Large intestine (tissue), 3 donors: ENCODE measurements at regions not wholly inside any gene's neighbourhood (a gene's known extent, or its start where the extent isn't known, plus 50 kb on each side); places are given as distances from the start of the nearest gene placed in this dataset.

Source experiments
- DNase-seq, 2 donors: peaks; one replicate each; pipeline versions ENCODE4 v3.0.0 to v3.0.0-alpha.2; 2013
- H3K27ac ChIP-seq: one replicate; pipeline ENCODE4 v1.5.1; 2013; ENCODE audit warnings: low read length
- H3K27me3 ChIP-seq: 2 replicates; pipeline ENCODE4 v1.6.1; 2013; ENCODE audit warnings: low read length; ENCODE audit not compliant: control insufficient read depth, insufficient read depth
- H3K36me3 ChIP-seq: 2 replicates; pipeline ENCODE4 v1.6.1; 2013; ENCODE audit warnings: low read length; ENCODE audit not compliant: control insufficient read depth, insufficient read depth
- H3K4me1 ChIP-seq: one replicate; pipeline ENCODE4 v1.6.1; 2013; ENCODE audit warnings: low read length; ENCODE audit not compliant: control insufficient read depth, insufficient read depth
- H3K4me3 ChIP-seq: one replicate; pipeline ENCODE4 v1.5.1; 2013; ENCODE audit warnings: low read length
- H3K9me3 ChIP-seq: one replicate; pipeline ENCODE4 v1.6.1; 2013; ENCODE audit warnings: mild to moderate bottlenecking, low read depth, low read length, moderate library complexity; ENCODE audit not compliant: control insufficient read depth
- WGBS: methylation state at CpG from one replicate; pipeline ENCODE4 v1.1.5; 2013; ENCODE audit warnings: low lambda C conversion rate; ENCODE audit not compliant: insufficient coverage; 5-methylcytosine and 5-hydroxymethylcytosine counted together

DNA sequence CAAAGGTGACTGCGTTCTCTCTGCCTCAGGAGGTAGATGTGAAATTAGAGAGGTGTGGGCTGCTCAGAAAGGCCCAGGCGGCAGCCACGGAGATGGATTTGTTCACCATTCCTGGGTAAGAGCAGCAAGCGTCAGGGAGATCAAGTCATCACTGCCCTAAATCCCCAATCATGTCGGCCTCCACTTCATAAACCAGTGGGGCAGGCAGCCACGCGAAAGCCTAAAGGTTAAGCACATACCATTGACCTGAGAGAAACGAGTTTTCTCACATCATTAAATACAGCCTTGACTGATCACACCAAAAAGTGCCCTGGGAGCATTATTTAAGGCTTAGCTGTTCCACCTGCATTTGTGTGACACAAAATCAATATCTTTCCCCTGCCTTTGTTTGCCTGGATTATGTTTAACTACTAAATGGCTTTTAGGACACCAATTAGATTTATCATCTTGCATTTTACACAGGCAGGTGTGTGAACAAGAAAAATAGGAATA lies 50.7 kb upstream of the FOXB1 start:
- H3K27ac ChIP-seq, result no peak overlapping the region
- peak in 1 of 2 donors; percentile 15 for DNase-seq
- H3K4me3 ChIP-seq, result no peak overlapping the region
- no peaks in the 10 kb centered on the region for H3K4me1 ChIP-seq
- H3K36me3 ChIP-seq, result no peaks in the 10 kb centered on the region
- no peaks in the 10 kb centered on the region for H3K9me3 ChIP-seq
- WGBS, result no CpG with 5 or more reads among the region's 8 CpGs
- H3K27me3 ChIP-seq, result no peaks in the 10 kb centered on the region

DNA sequence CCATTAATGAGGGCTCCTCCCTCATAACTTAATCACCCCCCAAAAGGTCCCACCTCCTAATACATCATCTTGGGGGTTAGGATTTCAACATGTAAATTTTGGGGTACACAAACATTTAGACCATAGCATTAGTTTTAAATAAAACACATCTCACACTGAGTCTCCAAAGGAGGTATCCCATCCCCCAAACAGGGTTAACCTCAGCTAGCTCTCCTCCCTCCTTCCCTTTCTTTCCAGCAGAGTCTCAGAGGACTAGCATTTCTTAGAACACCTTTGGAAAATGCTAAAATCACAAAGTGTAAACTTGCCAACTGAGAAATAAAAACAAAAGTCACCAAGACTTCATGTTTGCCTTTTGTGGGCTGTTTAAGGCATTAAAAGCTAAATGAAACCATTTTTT lies 51.2 kb upstream of the FOXB1 start:
- DNase-seq, result no peak
- Histone ChIP-seq H3K27ac (no peak overlapping the region), H3K9me3 (no peaks in the 10 kb centered on the region), H3K4me1 (no peaks in the 10 kb centered on the region), H3K27me3 (no peaks in the 10 kb centered on the region), H3K36me3 (no peaks in the 10 kb centered on the region), H3K4me3 (no peak overlapping the region)

DNA sequence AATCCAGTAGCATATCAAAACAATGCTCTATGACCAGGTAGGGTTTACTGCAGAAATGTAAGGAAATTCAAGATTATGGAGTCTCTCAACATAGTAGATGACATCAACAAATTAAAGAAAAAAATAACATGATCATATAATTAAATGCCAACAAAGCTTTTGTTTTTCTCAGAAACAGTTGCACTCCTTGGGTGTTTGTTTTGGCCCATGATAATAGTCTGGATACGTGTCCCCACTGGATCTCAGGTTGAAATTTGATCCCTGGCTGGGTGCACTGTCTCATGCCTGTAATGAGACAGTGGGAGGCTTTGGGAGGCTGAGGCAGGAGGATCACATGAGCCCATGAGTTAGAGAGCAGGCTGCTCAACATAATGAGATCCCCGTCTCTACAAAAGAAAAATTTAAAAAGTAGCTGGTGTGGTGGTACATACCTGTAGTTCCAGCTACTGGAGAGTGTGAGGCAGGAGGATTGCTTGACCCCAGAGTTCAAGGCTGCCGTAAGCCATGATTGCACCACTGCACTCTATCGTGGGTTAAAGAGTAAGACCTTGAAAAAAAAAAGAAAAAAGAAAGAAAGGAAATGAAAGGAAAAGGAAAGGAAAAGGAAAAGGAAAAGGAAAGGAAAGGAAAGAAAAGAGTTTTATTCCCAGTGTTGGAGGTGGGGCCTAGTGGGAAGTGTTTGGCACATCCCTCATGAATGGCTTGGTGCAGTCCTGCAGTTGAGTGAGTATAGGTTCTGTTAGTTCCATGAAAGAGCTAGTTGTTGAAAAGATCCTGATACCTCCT lies 53.3 kb upstream of the FOXB1 start:
- H3K4me3 ChIP-seq, result no peak overlapping the region
- no peaks in the 10 kb centered on the region for H3K9me3 ChIP-seq
- DNase-seq, result no peak
- 80% methylated on average over 1 of the region's 4 CpGs for WGBS
- H3K27ac ChIP-seq, result no peak overlapping the region
- H3K27me3 ChIP-seq, result no peaks in the 10 kb centered on the region
- H3K4me1 ChIP-seq, result no peaks in the 10 kb centered on the region
- no peaks in the 10 kb centered on the region for H3K36me3 ChIP-seq

DNA sequence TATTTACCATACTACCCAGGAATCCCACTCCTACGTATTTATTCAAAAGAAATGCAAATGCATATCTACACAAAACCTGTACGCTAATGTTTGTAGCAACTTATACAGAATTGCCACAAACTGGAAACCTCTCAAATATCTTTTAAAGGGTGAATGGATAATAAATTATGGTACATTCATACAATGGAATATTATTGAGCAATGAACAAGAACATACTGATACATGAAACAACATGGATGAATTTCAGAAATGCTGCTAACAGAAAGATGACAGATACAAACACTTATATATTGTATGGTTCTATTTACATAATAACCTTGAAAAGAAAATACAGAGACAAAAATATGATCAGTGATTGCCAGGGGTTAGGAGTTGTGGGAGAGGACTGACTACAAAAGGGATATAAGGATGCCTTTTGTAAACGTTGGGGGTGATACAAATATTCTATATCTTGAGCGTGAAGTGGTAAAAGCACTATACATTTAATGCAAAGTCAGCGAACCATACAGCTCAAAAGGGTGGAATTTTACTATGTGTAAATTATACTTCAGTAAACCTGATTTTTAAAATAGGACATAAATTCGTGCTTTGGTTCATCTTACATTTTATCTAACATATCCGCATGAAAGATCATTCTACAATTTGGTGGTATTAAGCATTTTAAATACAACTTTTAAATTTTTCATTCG lies 55.0 kb upstream of the FOXB1 start:
- DNase-seq, result no peak
- H3K36me3 ChIP-seq, result no peaks in the 10 kb centered on the region
- H3K27me3 ChIP-seq, result no peaks in the 10 kb centered on the region
- H3K4me3 ChIP-seq, result no peak overlapping the region
- WGBS, result 96% methylated on average over 6 of the region's 8 CpGs
- H3K4me1 ChIP-seq, result no peaks in the 10 kb centered on the region
- no peaks in the 10 kb centered on the region for H3K9me3 ChIP-seq
- H3K27ac ChIP-seq, result no peak overlapping the region

DNA sequence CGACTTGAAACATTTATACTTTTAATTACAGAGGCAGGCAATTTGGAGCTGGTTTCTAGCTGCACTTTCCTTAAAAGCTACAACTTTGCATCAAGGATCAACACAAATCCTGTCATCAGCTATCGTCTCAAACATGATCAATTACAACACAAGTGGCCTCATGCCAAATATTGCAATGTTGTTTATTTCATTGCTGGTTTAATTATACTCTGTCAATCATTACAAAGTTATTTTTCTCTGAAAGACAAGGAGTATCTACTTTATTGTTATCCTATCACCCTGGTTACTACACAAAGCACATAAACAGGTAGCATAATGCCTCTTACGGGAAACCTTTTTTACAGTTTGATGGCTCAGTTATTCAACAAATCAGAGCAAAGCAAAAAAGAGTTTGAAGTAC lies 58.0 kb upstream of the FOXB1 start:
- H3K36me3 ChIP-seq, result no peaks in the 10 kb centered on the region
- H3K27me3 ChIP-seq, result no peaks in the 10 kb centered on the region
- H3K27ac ChIP-seq, result no peak overlapping the region
- H3K9me3 ChIP-seq, result no peaks in the 10 kb centered on the region
- H3K4me1 ChIP-seq, result no peaks in the 10 kb centered on the region
- DNase-seq, result peak in 1 of 2 donors; percentile 5
- WGBS, result 65% methylated on average over 2 of the region's 3 CpGs
- H3K4me3 ChIP-seq, result no peak overlapping the region

DNA sequence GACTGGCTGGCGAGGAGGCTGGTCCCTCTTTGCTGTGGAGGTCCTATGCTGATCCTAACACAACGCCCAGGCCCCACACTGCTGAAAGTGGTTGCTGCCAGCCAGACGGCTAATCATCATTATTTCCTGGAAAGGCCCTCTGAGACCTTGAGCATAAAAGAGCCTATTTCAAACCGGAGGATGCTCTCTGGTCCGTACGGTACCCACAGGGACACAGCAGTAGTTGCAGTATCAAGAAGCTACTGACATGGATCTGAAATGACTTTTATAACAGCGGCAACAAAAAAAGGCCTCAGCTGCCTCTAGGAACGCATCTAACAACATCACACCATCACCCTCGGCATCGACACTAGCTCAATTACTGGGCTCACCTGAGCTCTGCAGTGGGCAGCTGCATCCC lies 59.1 kb upstream of the FOXB1 start:
- Histone ChIP-seq H3K27ac (no peak overlapping the region), H3K36me3 (no peaks in the 10 kb centered on the region), H3K9me3 (no peaks in the 10 kb centered on the region), H3K4me3 (no peak overlapping the region), H3K4me1 (no peaks in the 10 kb centered on the region), H3K27me3 (peaks cover 5% of the 10 kb centered on the region)
- no peak for DNase-seq
- no CpG with 5 or more reads among the region's 10 CpGs for WGBS

DNA sequence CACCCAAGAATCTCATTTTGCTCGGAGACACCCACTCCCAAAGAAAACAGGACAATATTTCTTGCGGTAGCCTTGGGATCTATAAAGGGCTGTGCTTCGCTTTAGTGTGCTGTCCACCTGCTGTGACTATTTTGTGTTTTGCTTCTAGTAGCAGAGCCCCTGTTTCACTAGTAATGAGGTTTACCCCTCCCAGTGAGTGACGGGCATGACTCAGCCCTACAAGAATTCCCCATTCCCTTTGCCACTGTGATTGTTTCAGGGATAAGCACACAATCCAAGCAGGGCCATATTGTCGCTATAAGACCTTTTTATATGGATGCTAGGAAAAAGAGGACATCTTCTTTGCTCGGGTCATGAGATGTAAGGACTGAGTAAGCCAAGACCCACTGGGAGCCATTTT lies 62.5 kb upstream of the FOXB1 start:
- no peak for DNase-seq
- no peaks in the 10 kb centered on the region for H3K4me1 ChIP-seq
- WGBS, result no CpG with 5 or more reads among the region's 6 CpGs
- H3K27ac ChIP-seq, result no peak overlapping the region
- H3K4me3 ChIP-seq, result no peak overlapping the region
- no peaks in the 10 kb centered on the region for H3K36me3 ChIP-seq
- peaks cover 9% of the 10 kb centered on the region for H3K27me3 ChIP-seq
- H3K9me3 ChIP-seq, result no peaks in the 10 kb centered on the region

DNA sequence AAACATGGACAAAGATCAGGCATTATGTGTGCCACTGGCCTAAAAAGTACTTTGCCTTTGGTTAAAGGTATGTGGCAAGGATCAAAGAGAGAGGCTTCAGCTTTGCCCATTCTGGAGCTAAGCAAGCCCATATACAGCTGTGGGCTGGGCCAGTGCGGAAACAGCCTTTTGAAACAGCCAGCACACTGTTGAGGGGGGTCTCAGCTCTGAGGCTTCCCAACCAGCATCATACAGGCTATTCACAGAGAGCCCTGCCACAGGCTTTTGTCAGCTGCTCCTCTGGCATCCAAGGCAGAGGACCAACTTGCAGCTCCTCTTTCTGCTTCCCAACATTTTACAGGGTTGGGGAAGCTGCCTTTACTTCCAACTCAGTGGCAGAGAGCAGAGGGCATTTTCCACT lies 63.2 kb upstream of the FOXB1 start:
- WGBS, result no CpG with 5 or more reads among the region's 1 CpG

DNA sequence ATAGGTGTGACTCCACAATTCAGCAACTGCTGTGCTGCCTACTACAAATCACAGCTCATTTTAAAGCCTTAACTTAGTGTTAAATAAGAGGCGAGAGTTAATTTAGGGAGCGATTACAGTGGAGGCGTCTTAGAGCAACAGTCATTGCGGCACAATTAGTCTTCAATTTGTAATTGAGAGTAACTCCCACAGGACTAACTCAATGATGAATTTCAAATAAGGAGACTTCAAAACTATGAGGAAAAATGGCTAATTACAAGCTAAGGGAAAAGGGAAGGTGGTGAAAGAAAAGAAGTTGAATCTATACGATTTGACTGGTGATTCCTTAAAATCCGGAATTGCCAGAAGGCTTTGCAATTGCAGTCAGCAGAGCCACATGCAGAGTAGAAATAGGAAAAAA lies 63.7 kb upstream of the FOXB1 start:
- DNase-seq, result no peak
- H3K9me3 ChIP-seq, result no peaks in the 10 kb centered on the region
- peaks cover 11% of the 10 kb centered on the region for H3K27me3 ChIP-seq
- no peaks in the 10 kb centered on the region for H3K36me3 ChIP-seq
- no peak overlapping the region for H3K27ac ChIP-seq
- no peak overlapping the region for H3K4me3 ChIP-seq
- WGBS, result 90% methylated on average over 6 of the region's 6 CpGs
- H3K4me1 ChIP-seq, result no peaks in the 10 kb centered on the region

More for the DNA sequence above, 63.2 kb upstream of the FOXB1 start:
- no peaks in the 10 kb centered on the region for H3K4me1 ChIP-seq
- H3K27ac ChIP-seq, result no peak overlapping the region
- no peak overlapping the region for H3K4me3 ChIP-seq
- H3K9me3 ChIP-seq, result no peaks in the 10 kb centered on the region
- H3K27me3 ChIP-seq, result peaks cover 11% of the 10 kb centered on the region
- H3K36me3 ChIP-seq, result no peaks in the 10 kb centered on the region
- DNase-seq, result no peak

DNA sequence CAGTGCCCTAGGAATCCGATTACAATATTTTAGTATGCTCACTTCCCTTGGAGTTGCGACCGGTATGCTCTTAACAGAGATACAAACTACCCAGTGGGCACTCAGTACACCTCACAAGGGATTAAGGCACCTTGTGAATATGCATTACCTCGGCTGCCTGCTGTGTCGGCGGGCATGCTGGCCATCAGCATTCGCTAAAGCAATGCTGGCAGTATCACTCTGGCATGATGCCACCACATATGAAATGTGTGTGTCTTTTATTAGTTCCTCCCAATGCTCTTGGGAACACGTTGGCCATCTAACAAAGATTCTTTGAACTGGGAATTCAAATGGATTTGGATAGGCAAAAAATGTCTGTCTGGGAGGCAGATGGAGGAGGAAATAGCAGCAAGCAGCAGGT lies 67.4 kb upstream of the FOXB1 start:
- H3K4me1 ChIP-seq, result no peaks in the 10 kb centered on the region
- no peak overlapping the region for H3K4me3 ChIP-seq
- H3K36me3 ChIP-seq, result no peaks in the 10 kb centered on the region
- H3K27me3 ChIP-seq, result peaks cover 15% of the 10 kb centered on the region
- DNase-seq, result no peak
- WGBS, result 60% methylated on average over 2 of the region's 8 CpGs
- H3K9me3 ChIP-seq, result no peaks in the 10 kb centered on the region
- H3K27ac ChIP-seq, result no peak overlapping the region

DNA sequence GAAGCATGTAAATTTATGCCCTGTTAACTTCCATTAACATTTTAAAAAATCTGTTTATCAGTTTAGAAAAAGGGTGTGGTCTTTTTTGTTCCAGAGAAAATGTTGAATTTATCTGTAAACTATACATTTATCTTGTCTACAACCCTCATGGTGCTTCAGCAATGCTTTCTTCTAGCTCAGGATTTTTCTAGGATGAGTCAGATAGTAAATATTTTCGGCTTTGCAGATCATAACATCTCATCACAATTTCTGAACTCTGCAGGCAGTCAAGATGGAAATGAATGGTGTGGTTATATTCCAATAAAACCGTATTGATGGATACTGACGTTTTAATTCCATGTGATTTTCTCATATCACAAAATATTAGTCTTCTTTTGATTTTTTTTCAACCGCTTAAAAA lies 70.5 kb upstream of the FOXB1 start:
- no peak for DNase-seq
- Histone ChIP-seq H3K27me3 (peaks cover 12% of the 10 kb centered on the region), H3K27ac (no peak overlapping the region), H3K4me3 (no peak overlapping the region), H3K4me1 (no peaks in the 10 kb centered on the region), H3K36me3 (no peaks in the 10 kb centered on the region), H3K9me3 (no peaks in the 10 kb centered on the region)
- 71% methylated on average over 3 of the region's 4 CpGs for WGBS
